ENCODE measurements at regions not wholly inside any gene's neighbourhood (a gene's known extent, or its start where the extent isn't known, plus 50 kb on each side); places are given as distances from the start of the nearest gene placed in this dataset.

DNA sequence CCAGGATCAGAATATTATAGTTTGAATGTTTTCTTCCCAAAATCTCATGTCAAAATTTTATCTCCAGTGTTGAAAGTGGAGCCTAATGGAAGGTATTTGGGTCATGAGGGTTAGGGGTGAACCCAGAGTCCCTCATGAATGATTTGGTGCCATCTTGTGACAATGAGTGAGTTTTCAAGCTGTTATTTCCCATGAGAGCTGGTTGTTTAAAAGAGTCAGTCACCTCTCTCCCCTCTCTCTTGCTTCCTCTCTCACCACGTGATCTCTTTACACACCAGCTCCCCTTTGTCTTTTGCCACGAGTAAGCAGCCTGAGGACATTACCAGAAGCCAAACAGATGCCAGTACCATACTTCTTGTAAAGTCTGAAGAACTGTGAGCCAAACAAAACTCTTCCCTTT lies 561.6 kb downstream of the RERGL start:
- DNase-seq, result no peak

DNA sequence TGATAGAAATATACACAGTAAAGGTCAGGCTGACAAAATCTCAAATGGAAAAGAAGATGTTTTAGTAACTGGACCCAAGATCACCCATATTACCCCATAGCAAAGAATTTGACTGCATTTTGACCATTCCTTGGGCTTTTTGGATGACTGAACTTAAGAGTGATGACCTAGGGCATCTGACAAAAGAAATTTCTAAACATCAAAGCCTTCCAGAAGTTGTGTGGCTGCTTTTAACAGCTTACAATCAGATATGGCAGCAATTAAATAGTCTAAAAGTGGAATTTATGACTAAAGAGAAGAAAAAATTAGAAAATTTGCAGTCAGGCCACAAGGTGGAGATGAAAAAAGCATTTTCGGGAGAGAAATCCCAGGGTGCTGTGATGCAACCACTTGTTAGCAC lies 563.0 kb downstream of the RERGL start:
- no peak for DNase-seq

- no peak for DNase-seq
Observed at GRCh38 chr12:17511369-17511768, 578.6 kb downstream of the RERGL start.

DNA sequence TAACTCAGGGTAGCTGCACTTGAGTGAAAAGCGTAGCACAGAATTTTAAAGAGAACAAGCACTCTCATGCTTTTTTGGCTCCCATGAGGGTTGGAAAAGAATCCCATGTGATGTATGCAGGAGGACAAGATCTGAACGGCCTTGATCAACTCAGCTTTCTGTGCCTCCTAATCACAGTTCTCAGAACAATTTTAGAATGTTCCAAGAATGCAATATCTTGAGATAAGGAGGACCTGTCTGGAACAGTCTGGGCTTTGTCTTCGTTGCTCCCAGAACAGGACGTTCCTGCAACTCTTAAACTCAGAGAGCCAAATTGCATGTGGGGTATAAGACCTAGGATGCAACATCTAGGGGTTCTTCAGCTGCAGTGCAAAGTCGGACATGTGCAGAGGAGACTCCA lies 582.7 kb downstream of the RERGL start:
- DNase-seq, result no peak

DNA sequence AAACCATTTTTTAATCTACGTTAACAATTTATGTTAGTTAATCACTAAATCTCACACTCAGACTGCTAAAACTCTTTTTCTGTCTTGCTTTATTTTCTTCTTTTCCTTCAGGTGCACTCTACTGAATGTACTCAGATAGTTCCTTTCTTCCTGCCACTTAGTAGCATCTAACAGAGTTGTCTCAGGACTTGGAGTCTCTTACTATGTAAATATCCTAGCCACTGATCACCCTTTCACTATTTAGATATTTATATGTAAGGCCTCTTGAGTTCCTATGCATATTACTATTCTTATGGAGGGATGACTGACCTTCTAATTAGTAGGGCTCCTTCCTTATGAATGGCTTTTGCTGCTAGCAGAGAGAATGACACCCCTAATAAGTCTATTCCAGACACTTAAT lies 586.3 kb downstream of the RERGL start:
- no peak for DNase-seq

- no peak for DNase-seq
Observed at GRCh38 chr12:17489452-17489851, 600.5 kb downstream of the RERGL start.

DNA sequence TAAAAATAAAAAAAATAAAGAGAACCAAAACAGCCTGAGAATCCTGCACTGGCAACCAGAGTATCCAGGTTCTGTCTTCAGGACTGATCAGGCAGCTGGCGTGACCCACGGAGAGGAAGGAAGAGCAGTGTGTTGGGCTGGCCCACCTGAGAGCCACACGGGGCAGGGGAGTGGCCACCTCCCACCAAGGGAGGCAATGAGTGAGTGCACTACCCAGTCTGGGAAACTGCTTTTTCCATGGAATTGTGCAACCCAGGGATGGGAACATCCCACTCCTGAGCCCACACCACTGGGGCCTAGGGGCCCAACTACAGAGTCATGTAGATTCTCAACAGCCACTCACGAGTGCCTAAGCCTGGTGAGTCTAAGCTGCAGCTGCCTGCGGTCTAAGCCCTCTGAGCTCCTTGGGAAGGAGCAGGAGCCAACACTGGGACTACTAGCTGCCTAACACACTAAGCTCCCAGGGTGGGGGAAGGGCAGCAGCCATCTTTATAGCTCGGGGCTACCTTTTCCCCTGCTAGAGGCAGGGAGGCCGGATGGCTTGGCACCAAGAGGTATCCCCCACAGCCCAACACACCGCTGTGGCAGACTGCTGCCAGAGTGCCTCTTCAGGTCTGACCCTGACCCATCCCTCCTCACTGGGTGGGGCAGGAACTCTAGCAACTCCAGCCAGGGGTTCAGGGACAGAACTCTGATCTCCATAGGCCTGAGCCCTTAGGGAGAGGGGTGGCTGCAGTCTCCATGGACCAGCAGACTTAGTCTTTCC lies 610.9 kb downstream of the RERGL start:
- DNase-seq, result no peak

DNA sequence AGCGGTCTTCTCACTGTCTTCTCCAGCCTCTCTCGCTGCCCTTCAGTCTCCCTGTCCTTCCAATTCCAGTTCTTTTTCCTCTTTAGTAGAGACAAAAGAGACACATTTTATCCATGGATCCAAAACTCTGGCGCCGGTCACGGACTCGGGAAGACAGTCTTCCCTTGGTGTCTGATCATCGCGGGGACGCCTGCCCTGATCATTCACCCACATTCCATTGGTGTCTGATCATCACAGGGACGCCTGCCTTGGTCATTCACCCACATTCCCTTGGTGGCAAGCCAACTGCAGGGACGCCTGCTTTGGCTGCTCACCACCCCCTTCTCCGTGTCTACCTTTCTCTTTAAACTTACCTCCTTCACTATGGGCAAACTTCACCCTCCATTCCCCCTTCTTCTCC lies 619.5 kb downstream of the RERGL start:
- no peak for DNase-seq

GRCh38 chr12:17459214-17459613 lies 630.8 kb downstream of the RERGL start:
- DNase-seq, result no peak

- DNase-seq, result no peak
Observed at GRCh38 chr12:17456486-17456885, 633.5 kb downstream of the RERGL start.

DNA sequence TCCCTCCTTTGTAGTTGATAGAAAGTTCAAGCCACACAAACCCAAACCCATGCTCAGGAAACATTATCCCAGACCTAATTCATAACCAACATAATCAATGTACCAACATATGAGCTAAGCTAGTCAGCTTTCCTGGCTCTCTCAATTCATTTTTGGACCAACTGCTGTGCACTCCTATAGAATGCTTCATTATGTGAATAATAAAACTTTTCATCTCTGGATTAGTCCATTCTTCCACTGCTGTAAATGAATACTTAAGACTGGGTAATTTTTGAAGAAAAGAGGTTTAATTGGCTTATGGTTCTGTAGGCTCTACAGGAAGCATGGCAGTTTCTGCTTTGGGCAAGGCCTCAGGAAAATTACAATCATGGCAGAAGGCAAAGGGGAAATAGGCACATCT lies 651.9 kb downstream of the RERGL start:
- no peak for DNase-seq

DNA sequence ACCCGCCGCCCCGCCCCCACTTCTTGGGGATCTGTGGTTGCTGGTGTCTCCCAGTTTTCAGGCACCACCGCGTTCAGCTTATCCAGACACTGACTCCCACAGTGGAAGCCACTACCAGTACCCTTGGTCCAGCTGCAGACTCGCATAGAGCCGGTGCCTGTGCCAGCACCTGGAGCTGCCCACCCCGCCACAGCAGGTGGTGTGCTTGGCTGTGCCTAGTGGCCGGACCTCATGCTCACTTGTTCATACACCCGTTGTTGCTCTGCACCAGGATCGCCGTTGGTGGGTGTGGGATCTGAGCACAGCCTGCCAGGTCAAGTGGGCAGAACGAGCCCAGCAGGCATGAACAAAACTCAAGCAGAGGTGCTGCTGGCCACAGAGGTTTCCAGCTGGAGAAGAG lies 673.2 kb downstream of the RERGL start:
- no peak for DNase-seq

- DNase-seq, result no peak
Observed at GRCh38 chr12:17414596-17414995, 675.4 kb downstream of the RERGL start.

DNA sequence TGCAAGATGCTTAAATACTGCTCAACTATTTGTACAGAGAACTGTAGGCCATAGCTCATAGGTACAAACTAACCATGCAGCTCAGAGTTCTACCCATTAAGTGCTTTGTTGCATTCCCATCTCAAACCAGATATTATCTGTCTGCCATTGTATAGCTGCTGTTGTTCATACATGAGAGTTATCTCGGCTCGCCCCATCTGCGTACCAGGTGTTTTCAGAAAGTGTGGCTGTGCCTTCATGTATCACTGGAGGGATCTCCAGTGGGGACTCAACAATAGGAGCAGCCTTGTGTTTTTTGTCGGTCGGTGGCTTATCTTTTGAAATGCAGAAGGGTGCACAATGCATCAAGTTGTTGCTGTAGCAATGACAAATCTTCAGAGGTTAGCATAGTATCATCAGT lies 678.3 kb downstream of the RERGL start:
- DNase-seq, result no peak

DNA sequence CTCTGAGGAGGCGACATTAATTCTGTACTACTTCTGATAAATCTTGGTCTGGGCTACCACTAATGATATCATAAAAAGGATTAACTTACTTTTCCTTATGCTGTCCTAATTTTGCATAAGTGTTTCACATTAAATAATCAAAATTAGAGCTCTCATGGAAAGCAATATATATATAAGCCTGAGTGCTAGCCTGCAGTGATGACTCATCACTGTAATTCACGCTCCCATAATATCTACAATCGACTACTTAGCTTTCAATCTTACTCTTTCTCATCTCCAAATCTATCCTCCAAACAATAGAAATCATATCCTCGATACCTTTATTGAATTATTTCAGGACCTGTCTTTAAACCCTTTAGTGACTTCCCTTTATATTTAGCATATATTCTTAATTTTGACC lies 701.3 kb downstream of the RERGL start:
- DNase-seq, result no peak

GRCh38 chr12:17383321-17383720 lies 706.7 kb downstream of the RERGL start:
- no peak for DNase-seq

DNA sequence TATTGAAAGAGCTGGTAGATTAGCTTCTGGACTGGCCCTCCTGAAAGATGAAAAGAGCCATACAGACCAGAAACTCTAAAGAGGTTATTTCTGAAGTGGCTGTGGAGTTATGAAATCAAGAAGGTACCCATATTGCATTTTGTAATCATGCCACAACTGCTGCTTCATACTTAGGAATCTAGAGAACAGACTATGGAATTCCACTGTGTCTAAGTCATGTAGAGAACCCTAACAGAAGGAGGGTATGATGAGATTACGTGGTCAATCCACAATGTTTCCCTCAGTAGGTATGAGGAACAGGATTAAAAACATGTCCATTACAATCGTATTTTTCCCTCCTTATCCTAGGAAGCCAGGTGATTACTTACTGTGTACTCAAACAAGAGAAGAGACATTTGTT lies 708.8 kb downstream of the RERGL start:
- no peak for DNase-seq

- no peak for DNase-seq
Observed at GRCh38 chr12:17372508-17372907, 717.5 kb downstream of the RERGL start.

DNA sequence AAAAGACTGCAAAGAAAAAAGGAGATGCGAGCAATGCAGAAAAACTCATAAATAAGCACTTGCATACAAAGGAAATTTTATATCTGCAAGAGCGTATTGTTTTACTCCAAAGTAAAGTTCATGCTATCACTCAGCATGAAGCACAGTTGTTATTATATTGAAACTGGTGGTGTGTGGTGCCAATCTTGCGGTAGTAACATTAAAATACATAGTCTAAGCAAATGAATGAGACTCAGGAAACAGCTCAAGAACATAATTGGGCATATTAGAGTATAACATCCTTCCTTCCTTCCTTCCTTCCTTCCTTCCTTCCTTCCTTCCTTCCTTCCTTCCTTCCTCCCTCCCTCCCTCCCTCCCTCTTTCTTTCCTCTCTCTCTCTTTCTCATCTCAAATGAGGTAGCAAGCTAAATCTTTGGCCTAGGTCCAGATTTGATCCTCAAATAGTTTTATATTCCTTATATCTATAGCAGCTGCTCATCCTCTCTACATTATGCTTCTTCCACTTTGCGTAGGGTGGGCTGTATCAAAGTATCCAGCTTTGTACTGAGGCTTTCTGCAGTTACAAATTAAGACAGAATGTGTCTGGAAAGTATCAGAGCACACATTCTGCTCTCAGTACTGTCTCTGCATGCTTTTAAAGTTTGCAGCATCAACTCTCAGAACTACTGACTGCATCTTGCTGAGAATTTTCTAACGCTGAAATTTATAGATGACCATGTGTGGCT lies 718.3 kb downstream of the RERGL start:
- DNase-seq, result no peak

- no peak for DNase-seq
Observed at GRCh38 chr12:17370621-17371020, 719.4 kb downstream of the RERGL start.

- no peak for DNase-seq
Observed at GRCh38 chr12:17369556-17369955, 720.4 kb downstream of the RERGL start.

DNA sequence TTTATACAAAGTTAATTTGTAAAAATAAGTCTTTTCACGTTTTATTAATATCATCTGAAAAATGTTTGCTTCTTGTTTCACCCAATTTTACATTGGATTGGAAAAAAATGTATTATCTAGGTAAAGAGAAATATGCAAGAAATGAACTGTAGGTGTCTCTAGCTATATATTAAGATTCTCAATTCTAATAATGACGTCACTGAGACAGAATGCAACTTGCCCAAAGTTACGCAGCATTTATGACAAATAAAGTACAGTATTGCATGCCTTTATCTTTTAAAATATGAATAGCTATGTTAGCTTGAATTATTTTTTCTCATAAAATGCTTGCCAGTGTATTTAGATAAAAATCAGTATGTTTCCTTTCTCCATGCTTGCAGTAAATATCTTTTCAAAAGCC lies 728.8 kb downstream of the RERGL start:
- no peak for DNase-seq

DNA sequence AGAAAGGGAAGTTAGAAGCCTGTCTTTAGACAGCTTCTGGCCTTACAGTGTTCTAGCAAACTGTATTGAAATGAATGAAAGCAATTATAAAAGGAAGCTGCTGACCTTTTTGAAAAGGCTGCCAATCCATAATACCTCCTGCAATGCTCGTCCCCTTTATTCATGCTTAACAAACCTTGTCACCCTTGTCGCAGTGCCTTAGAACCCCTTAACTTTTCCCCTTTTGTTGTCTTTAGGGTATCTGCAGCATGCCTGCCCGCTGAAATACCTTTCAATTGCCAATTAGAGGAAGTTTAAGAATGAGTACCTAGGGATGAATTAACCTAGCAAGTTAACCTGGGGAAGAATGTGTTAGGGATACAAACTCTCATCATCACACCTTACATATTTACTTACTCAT lies 731.2 kb downstream of the RERGL start:
- no peak for DNase-seq

DNA sequence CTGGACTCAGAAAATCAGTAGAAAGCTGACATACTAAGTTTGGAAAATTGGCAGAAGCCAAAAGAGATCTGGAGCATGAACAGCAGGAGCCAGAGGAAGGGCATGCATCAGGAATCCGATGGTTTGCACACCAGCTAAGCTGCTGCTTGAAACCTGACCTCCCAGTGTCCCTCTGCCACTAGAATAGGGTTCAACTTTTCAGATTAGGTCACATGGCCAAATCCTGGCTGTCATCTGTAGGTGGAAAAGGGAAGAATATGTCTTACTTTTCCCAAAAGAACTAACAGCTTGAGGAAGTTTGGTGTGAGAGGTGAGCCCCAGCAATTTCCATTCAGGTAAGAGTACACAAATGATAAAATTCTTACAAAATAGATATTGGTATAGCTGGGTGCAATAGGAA lies 732.6 kb downstream of the RERGL start:
- no peak for DNase-seq

DNA sequence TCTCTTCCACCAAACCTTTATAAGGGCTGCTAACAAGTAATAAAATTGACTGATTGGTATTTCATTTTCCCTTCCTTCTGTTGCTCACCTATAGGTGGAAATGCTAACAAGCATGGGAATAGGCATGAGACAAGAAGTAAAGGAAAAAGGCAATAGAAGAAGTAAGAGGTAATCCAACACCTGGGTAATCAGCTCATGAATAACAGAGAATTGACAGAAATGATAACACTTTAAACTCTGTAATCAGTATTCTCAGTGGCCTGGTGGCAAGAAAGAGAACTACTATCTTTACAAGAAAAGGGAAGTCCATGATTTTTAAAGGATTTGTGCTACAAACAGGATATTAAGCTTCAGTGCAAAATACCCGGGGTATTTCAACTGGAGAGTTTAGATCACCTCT lies 737.8 kb downstream of the RERGL start:
- DNase-seq, result no peak

All from hippocampal formation (tissue), 2 donors.